GM18508 (cell line): ENCODE measurements at regions not wholly inside any gene's neighbourhood (a gene's known extent, or its start where the extent isn't known, plus 50 kb on each side); places are given as distances from the start of the nearest gene placed in this dataset.
"Not testable (repeated sequence)": the region's sequence is repeated elsewhere in the genome, so short reads cannot be mapped to it uniquely, and the experiment has no call there.

Experiments used
- ATAC-seq: cut with Tn5 transposase; IDR thresholded peaks from one replicate; pipeline ENCODE4 v1.9.1; 2021; ENCODE audit warnings: moderate number of reproducible peaks; ENCODE audit not compliant: insufficient read depth, unreplicated experiment

DNA sequence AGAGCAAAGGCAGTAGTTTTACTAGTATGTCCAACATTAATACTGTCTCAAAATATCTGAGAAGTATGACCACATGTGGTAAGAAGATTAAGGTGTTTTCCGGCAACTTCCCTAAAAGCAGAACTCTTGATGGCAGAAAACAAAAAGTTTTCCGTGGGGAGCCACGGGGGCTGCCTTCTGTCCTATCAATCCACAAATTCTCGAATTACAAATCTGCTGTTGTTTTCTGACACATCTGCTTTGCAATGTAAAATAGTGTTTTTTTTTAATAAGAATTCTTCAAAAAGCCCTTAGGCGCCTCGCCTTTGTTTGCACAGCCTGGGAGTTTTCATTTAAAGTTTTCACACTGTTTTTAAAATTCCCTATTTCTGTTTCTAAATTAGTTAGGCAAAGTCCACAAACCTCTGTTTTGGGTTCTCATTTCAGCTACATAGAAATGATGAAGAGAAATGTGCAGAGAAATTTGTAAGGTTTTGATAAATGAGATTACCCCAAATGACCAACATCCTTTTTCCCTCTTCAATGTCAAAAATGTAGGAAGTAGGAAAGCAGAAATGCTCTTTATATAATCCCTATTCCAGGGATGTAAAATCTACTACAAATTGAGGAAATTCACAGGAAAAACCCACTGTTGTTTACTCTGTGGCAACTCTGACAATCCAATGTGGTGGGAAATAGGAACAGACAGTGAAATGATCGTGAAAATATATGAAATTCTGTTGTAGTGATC is 385.8 kb downstream of the ZEB2 start:
- no peak for ATAC-seq

DNA sequence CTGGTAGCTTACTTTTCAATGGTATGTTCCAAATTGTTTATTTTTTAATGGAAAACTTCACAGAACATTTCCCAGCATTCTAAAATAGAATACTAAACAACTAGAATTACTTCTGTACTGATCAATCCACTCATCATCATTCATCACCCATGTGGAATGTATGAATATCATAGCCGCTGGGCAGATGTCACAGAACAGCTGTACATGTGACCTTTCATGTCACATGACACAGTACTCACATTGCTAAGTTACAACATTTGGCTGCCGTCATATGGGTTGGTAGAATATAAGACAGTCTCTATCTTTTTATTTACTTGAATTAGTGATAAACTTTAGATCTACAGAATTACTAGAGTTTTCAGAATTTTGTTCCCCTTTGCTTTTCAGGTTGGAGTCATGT is 387.6 kb downstream of the ZEB2 start:
- no peak for ATAC-seq

DNA sequence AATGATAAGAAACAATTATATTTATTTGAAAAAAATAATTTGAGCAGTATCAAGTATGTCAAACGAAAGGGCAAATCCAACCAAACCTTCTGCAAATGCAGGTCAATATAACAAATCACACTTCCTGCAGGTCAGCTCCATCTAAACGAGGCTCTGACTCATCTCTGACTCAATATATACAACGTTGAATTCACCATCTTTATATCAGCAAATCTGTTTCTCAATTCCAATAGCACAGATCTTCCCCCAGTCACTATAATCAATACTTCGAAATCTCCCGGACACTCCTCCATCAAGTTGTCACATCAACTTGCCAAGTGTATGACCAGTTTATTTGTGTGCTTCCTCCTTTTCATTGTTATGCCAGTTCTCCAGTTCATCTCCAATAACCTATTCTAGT is 388.9 kb downstream of the ZEB2 start:
- ATAC-seq = no peak

DNA sequence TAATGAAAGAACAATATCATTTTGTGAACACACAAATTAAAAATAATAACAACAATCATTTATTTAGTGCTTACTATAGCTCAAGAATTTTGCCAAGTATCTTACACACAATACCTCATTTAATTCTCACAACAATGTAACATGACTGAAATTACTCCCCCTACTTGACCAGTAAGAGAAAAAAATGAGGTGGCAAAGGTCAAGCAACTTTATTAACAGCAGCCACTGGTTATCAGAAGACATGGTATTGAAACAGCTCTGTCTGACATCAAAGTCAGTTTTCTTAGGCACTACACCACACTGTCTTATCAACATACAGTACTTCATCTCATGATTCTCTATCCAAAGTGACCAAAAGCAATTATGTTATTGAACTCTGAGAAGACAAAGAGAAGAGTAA is 389.4 kb downstream of the ZEB2 start:
- ATAC-seq = no peak

DNA sequence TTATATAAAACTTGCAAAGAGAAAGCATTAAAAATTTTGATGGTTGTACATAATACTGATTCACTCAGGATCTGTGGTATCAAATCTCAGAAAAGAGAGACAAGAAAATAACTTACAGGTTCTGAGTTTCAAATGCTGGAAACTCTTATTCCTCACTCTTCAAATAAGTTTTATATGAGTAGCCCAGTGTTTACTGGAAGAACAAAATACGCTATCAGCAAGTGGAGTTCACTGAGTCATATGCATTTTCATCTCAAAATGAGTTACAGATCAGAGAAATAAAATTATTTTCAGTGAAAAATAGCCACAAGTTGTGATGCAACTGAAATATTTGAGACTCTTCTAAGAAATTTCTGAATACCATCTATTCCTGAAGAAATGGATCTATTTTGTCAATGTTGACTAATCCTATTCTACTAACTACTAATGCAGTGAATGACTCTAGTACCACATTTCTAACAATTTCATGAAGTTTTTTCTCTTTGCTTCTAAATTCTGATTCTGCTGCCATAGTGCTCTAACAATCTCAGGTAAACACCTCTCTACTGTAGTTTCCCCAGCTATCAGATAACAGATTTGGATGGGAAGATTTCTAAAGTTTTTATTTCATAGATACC is 391.7 kb downstream of the ZEB2 start:
- ATAC-seq = no peak

DNA sequence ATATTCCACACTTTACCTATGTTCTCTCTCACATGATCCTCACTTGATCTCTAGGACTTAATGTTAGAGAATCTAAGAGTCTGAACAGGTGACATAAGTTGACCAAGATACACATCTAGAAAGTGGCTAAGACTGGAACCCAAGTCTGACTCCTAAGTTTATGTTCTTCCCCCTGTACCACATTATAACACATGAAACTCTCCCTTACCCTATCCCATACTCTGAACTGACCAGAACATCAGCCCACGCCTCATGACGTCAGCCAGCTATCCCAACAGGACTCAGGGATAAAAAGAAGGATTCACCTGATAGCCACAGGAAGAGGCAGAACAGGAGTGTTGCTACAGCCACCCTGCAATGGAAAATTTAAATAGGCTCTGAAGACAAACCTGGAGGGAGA is 392.2 kb downstream of the ZEB2 start:
- no peak for ATAC-seq

DNA sequence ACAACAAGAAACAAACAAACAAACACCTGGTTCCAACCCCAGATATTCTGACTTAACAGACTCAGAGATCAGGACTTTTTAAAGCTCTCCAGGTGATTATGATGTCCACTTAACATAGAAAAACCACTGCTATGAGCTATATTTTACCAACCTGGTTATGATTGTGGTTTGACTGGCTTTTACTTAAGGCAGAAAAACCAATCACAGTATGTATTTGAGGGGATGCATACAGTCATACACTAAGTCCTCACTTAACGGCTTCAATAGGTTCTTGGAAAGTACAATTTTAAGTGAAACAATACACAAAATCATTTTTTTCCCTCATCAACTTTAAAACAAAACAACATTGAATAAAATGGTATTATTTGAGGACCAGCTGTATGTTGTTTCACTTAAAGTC is 393.6 kb downstream of the ZEB2 start:
- ATAC-seq = no peak

DNA sequence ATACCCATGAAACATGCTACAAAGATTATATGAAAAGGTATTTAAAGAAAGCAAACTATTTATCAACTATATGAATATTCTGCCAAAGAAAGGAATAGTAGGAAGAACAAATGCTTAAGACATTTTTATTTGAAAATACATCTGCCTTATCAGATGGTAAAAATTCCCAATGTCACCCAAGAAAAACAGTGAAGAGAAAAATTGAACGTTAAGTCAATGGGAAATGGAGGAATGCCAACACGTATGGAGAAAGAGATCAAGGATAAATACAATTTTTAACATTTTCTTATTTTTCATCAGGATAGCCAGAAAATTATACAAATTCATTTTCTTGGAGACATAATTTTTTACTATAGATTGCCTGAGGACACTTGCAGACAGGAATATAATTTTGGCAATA is 394.2 kb downstream of the ZEB2 start:
- no peak for ATAC-seq

DNA sequence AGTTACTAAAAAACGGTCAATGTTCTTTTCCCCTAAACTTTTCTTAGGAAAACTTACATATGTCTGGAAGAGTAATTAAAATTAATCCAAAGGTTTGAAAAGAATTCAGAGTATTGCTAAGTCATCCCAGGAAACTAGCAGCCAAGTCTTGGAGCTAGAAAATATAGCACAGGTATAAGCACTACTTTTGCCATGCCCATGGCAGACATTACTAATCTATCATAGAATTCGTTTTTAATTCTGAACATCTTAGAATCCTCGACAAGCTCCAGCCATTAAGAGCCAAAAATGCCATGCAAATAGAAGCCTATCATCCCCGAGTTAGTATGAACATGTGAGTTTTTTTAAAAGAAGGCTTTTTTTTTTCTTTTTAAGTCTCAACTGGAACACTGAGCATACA is 395.0 kb downstream of the ZEB2 start:
- no peak for ATAC-seq

DNA sequence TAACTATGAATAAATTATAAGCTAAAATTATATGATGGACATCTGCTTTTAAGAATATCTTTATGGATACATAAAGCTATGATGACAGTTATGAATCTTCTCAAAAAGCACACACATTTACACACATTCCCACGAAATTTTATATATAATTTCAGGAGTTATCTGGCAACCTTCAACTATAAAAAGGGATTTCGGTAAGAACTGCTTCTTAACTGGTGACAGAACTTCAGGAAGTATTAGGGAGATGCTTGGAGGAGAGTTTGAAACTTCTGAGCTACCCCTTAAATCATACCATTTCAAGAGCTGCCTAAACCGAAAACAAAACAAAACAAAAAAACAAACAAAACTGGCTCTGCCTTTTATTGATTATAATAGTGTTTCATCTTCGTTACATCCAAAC is 399.4 kb downstream of the ZEB2 start:
- ATAC-seq = no peak

DNA sequence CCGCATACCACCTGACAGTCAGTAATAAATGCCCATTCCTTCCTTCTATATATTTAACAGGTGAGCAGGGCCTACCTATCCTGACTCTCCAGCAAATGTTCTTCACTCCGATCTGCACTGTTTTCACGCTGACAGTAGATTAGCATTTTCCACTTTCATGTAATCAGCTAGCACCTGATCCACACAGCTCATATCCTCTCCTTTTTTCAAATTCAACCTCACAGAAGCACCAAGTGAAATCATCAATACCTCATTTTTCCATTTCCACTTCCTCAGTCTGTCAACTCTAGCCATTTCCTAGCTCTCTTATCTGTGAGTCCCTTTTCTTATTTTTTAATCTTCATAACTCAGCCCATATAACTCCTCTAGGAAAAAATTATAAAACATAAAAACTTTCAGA is 402.8 kb downstream of the ZEB2 start:
- ATAC-seq = no peak

DNA sequence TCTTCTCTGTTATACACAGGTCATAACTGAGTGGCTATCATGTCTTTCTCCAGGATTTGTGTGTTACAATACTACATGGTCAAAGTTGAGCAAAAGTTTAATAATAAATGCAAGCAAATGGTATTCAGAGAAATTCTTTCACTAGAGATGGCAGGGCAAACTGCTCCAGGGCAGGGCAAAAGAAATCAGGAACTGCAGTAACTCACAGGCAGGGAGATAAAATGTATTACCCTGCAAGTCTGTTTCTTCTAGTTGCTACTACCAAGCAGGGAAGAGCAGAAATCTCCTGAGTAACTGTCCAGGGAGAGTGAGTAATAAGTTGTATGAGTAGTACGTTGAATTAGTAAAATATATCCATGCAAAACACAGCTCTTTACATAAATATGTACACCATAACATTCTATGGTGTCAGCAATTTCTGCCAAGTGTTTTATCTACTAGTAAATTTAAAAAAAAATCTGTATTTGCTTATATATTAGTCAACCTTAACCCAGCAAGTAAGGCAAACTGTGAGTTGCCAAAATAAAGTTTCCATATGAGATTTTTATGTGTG is 404.1 kb downstream of the ZEB2 start:
- ATAC-seq = no peak

DNA sequence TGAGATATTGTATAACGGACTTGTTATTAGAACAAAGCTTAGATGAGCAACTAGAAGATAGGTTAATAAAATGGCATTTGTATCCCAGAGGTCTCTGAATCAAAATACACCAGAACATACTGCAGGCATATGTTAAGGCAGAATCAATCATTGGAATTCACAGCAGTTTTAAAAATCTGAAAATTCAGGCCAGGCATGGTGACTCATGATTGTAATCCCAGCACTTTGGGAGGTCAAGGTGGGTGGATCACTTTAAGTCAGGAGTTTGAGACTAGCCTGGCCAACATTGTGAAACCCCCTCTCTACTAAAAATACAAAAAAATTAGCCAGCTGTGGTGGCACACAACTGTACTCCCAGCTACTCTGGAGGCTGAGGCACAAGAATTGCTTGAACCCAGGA is 405.2 kb downstream of the ZEB2 start:
- no peak for ATAC-seq

DNA sequence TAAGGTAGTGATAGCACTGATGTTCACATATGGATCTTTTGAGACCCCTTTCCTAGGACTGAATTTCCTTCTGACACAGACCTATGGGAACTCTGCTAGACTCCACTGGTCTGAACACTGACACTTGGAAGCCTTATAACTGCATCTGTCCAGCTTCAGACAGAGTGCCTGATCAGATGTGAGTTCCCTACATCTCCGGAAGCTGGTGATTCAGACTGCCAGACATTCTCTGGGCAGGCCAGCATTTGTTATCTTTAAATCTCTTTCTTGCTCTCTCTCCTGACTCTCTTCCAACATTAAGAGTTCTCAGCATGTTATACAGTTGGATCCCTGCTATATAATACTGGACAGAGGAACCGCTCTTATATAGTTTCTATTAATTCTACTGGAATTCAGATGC is 408.5 kb downstream of the ZEB2 start:
- ATAC-seq = no peak

DNA sequence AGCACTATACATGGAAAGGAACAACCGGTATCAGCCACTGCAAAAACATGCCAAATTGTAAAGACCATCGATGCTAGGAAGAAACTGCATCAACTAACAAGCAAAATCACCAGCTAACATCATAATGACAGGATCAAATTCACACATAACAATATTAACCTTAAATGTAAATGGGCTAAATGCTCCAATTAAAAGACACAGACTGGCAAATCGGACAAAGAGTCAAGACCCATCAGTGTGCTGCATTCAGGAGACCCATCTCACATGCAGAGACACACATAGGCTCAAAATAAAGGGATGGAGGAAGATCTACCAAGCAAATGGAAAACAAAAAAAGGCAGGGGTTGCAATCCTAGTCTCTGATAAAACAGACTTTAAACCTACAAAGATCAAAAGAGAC is 413.8 kb downstream of the ZEB2 start:
- not testable (repeated sequence) for ATAC-seq

DNA sequence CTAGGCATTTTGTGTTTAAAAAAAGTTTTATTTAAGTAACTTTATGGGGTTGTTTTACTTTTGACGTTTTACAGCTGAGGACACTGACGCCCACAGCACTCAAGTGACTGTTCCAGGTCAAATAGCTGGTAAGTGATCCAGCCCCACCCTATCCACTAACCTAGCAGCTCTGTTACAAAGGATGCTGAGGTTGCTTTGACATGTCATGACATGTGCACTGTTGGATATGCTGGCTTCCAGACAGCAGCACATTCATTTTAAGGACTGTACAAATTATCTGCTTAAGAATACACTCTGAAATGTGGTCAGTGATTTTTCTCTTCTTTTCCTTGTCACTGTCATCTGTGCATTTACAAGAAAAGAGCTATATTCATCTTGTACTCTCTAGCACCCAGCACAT is 417.5 kb downstream of the ZEB2 start:
- ATAC-seq = no peak

DNA sequence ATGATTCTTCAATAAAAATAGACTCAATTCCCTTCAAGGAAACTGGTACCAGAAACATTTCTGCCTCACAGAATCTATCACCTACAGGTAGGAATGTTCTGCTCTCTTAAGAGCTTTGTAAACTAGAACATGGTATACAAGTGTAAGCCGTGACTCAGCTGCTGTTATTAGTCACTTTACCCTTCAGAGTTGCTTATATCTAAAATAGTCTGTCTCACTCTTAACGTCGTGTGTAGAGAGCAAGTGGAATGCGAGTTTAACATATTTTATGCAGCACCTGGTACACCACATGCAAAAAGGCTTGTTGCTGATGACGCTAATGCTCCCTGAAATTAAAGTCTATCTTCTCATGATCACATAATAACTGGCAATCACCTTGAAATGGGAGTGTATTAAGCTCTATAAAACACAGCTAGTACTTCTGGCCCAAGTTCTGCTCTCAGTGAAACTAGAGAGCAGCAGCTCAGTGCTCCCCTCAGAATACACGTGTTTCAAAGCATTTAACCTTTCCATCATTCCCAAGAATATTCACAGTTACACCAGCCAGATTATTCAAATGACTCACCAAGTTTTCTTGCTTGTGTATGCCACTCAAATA is 420.0 kb downstream of the ZEB2 start:
- ATAC-seq = no peak

DNA sequence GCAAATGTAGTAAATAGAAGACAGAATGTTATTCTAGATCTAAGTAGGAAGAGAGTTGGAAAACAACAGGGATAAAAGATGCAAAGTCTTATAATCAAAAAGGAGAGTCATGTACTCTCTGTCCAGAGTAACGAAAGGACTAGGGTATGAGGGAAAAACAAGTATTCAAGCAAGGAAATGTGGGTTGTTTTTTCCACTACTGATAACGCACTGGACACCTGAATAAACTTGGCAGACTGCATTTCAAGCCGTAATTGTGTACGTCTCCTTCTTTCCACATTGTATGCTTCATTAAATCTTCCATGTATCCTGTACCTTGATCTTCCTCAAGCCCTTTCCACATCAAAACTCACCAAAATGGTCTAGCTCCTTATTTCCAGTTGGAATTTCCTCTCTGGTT is 420.6 kb downstream of the ZEB2 start:
- no peak for ATAC-seq

DNA sequence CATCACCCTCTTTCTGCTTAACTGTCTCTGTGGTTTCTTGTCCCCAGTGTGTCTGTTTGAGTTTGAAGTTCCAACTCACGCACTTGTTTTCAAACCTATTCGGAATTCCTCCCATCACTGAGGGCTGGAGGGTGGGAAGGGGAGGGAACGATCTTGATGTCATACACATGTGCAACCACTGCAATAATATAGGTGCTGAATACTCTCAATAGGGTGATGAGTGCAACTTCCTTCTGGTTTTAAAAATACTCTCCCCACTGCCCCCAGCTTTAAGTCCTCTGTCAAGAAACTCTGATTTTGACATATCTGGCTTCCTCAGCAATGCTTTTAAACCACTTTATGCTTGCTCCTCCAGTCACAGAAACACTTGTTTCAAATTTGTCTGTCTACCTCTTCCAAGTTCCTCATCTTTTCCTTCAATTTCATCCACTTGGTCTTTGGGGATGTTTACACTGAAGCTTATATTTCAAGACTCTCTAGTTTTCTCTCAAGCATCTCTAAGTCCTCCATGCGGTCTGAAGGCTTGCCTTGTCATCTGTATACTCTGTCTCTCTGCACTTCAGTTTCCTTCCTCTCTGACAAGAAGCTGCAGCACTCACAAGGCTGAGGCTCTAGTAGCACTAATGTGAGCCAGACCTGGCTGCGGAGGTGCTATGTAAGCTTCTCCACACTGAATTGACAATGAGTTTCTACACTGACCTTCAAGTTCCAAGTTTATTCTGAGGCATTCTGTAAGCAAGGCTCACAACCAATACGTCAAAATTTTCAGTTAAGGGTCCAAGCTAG is 422.3 kb downstream of the ZEB2 start:
- no peak for ATAC-seq

DNA sequence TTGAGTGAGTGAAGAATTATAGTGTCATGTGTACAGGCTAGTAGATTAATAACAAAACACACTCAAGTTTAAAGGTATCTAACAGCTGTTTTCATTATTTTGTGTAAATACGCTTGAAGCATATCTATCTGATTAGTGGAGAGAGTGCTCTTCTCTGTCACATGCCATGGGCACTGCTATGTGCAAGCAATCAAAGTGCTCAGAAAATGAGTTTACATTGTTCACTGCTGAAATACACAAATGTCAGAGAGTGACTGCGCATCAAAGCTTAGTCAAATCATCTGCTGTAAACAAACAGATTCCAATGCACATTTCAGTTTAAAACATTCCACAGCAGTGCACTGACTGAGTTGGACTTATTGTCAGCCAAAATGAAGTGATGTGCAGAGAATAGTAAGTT is 423.4 kb downstream of the ZEB2 start:
- ATAC-seq = no peak
